NOMO-1 treated with dmso at 0.1 percent for 144 hours (cell line): ENCODE measurements at regions not wholly inside any gene's neighbourhood (a gene's known extent, or its start where the extent isn't known, plus 50 kb on each side); places are given as distances from the start of the nearest gene placed in this dataset.
"Not testable (repeated sequence)": the region's sequence is repeated elsewhere in the genome, so short reads cannot be mapped to it uniquely, and the experiment has no call there.

Source experiments
- DNase-seq: peaks from one replicate; lab custom pipeline; 2025; ENCODE audit not compliant: unreplicated experiment; lab: John Stamatoyannopoulos, UW

DNA sequence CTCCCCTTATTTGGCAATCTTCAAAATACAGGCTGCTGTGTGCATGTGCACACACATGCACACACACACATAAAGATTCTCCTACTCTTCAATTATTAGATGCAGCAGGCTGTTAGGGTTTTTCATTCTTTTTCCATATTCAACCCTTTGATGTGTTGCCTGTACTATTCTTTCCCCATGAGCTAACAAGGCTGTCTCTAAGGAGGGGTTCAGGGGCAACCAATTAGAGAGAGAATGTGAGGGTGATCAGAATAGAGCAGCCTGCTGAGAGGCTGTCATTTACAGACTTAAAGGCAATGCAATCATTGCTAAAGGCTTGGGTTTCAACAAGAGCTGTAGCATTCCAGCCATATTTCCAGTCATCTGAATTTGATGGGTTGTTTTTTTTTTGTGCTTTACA, 467.4 kb upstream of the ID4 start:
- DNase-seq, result no peak

DNA sequence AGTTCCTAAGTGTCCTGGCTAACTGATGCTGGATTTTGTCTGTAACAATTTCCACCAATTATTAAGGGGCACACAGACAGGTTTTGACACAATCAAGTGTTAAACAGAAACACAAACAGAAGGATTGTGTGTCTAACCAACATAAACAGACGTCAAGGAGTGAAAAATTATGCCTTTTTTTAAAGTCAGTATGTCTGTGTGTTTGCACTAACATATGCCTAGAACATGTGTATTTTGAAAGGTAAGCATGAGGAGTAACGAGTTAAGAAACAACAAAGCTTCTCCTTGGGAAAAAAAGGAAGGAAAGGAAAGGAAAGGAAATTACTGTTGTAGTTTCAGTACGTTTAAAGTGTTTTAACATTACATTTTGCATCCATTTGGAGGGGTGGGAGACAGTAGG, 466.3 kb upstream of the ID4 start:
- no peak for DNase-seq

DNA sequence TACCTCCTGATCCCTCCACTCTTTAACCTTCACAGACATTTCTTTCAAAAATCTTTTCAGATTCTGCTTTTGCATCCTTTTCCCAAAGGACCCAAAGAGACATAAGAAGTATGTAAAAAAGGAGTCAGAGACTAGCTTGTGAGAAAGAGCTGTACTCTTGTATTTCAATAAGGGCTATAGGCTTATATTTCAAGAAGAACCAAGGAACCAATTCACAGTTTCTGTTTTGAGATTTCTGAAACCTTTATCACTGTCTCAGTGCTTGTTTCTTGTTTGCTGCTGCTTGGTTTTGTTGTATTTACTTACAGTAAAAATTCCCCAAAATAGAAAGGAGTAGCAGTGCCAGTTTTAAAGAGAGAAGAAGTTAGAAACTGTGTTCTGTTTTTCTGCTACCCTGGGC, 461.6 kb upstream of the ID4 start:
- DNase-seq, result no peak

DNA sequence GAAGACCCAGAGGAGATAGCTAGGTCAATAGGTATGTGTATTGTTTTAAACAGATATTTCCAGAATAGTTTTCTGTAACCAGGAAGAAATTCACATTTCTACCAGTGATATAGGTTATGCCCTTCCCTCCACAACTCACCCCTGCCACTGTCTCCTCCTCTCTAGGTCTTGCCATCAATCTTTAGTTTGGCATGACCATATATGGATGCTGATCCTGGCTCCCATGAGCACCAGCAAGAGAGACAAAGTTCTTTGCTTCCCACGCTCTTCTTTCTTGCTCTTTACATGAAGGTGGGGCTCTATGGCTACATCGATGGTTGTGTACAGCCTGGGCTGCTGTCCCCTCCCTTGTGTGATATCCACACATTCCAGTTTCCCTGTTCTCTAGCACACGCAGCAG, 459.4 kb upstream of the ID4 start:
- no peak for DNase-seq

DNA sequence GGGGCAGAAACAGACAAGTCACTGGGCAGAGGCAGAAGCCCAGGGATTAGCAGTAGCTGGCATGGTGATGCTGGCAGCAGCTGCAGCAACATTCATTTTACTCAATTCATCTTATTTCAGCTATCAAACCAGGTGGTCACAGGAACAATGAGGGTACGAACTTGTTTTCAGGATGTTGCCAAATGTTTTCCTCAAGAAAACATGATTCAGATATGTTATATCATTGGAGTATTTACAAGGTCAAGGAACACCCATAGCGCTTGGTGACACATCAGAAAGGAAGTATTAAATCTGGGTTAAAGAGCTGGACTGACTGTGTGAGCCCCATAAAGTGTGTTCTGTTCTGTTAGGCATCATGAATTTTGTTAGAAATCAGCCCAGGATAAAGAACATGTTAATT, 456.9 kb upstream of the ID4 start:
- no peak for DNase-seq

DNA sequence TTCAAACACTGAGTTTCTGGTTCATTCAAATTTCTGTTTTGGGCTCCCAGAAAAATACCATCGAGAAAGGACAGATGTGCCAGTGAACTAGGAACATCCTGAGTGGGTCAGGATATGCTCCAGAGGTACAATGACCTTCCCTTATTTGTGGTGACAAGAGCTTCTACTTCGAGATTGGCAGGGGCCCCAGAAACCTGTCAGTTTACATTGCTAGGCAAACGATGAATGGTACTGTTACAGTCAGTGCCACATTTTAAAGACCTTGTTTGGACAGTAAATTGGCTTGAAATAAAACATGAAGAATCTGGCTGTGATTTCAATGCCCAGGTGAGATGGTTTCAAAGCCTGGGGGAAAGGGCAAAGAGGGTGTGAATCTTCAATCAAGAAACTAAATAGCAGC, 454.5 kb upstream of the ID4 start:
- no peak for DNase-seq

DNA sequence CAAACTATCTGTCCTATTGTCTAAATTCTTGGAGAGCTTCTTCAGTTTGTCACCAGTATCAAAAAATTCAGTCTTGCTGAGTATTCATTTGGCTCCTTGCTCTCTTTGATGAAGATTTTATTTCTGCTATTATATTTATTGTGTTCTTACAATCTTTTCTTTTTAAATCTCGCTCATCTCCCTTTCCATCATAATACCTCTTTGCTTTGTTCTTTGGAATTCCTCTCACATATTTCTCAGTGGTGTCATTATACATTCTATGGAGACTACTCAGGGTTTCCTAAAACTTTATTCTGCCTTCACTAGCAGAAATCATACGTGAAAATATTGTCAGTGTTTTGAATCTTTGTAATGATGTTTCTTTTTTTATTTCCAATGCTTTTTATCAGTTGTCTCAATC, 445.2 kb upstream of the ID4 start:
- DNase-seq, result no peak

DNA sequence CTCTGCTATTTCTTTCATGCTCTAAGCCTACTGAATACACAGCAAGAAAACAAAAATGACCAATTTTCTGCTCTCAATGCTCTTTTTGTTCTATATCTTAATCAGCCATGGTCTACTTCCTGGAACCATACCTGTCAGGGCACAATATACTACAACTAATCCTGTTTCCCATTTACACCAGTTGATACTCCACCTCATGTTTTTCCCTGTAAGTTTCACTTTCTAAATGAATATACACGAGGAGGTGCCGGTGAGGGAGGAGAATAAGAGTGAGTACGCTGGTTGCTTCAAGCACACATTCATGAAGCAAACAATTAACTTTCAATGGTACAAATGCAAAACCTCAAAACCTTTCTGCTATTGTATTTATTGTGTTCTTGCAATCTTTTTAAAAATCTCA, 443.1 kb upstream of the ID4 start:
- DNase-seq, result no peak

DNA sequence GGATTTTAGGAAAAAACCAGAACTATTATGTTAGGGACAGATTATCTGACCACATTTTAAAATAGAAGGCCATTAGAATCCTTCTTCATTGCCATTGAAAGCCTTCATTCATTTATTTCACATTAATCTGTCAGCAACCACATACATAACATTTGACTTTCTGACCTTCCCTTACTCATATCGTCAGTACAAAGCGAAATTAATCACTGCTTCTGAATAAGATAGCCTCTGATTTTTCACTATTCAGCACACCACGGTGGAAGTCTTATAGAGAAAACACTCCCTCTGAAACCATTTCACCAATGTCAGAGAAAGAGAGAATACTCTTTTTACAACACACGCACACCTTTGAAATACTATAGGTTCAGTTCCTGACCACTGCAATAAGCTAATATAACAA, 442.5 kb upstream of the ID4 start:
- no peak for DNase-seq

DNA sequence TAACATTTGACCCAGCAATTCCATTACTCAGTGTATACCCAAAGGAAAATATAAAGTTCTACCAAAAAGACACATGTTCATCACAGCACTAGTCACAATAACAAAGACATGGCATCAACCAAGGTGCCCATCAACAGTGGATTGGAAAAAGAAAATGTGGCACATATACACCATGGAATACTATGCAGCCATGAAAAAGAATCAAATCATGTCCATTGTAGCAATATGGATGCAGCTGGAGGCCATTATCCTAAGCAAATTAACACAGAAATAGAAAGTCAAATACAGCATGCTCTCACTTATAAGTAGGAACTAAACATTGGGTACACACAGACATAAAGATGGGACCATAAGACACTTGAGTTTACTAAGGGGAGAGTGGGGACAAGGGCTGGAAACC, 441.9 kb upstream of the ID4 start:
- no peak for DNase-seq

DNA sequence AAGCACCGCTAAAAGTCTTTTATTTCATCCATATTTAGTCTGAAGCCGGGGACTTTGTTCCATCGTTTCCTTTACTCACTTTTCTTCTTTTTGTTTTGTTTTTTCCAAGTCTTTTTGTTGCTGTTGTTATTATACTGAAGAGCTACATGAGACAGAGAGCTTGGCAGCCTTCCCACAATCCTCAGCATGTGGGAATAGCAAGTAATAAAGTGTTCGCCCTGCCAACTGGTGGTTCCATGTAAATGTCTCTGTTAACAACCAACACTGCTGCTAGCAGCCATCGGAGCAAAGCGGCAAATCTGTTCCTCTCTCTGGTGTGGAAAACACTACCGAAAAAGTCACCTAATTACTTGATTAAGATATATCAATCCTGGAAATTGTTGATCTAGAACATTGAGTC, 437.8 kb upstream of the ID4 start:
- DNase-seq, result no peak

DNA sequence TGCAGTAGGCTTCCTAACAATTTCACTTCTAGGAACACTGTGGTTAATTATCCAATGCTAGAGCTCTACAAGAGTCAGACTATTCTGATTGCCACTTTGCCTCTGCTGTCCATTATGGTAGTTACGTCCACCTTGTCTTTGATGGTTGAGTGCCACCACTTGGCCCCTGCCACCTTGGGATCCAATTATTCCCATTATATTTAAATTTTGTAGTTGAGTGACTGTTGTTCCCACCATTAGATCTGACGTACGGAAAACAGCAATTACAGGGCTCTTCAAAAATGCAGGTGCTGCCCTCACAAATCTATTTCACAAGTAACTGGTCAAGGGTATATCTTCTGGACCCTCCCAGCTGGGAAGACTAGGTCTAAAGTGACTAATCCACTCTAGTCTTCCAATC, 432.3 kb upstream of the ID4 start:
- DNase-seq, result not testable (repeated sequence)

DNA sequence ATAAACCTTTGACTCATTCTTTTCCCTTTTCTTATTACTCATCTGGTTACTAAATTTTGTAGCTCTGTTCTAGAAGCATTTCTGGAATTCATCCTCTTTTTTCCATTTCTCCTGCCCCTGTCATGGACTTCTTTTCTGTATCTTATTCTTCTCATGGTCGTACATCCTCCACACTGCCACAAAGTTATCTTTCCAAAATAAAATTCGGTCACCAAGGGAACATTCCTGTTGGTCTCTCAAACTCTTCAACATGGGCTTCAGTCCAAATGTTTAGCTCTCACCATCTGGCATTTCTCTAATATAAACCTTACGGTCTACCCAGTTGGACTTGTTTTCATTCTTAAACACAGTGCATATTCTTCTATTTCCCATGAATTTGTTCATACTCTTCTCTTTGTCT, 428.8 kb upstream of the ID4 start:
- no peak for DNase-seq

DNA sequence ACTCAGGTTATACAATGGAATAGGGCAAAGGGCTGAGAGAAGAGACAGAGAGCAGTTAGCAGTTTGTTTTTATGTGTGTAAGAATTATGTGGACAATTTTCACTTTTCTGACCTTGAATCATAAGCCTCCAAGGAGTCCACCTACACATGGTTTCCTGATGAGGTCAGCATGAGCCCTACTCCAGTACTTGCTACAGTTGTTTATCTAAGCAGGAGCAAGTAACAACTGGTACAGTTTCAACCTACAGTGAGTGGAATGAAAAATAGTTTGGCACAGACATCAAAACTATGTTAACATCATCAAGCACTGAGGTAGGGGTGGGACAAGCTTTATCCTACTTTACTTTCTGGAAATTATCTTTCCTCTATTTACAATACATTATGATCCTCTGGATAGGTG, 426.7 kb upstream of the ID4 start:
- DNase-seq, result no peak

DNA sequence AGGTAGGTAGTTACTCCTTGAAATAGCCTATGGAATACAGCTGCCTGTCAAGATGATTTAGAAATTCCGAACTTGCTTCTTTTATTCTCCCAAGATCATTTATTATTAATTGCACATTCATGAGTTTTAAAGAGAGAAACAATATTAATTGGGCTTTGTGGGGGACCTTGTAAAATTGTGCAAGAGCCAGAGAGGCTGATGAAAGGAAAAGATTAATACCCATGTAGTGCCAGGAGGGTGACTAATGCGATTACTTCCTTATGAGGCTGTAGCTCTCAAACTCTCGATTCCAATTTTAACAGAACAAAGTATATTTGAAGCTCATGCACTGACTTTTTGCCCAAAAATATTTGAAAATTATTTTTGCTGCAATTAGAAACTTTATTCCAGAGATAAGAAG, 423.8 kb upstream of the ID4 start:
- no peak for DNase-seq

DNA sequence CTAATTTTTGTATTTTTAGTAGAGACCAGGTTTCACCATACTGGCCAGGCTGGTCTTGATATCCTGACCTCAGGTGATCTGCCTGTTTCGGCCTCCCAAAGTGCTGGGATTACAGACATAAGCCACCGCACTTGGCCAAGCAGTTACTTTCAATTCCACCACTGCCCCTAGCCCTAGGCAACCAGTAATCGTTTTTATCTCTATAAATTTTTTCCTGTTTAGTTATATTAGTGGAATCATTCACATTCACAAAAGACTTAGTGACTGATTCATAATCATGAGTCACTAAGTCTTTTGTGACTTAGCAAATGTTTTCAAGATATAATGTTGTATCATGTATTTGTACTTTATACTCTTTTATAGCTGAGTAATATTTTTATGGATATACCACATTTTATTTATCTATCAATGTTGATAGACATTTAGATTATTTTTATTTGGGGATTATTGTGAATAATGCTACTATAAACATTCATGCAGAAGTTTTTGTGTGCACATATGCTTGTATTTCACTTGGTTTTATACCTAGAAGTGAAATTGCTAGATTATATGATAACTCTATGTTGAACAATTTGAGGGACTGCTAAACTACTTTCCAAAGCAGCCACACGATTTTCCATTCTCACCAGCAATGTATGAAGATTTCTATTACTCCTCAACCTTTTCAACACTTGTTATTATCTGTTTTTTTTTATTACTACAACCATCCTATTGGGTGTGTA, 421.4 kb upstream of the ID4 start:
- DNase-seq, result no peak

DNA sequence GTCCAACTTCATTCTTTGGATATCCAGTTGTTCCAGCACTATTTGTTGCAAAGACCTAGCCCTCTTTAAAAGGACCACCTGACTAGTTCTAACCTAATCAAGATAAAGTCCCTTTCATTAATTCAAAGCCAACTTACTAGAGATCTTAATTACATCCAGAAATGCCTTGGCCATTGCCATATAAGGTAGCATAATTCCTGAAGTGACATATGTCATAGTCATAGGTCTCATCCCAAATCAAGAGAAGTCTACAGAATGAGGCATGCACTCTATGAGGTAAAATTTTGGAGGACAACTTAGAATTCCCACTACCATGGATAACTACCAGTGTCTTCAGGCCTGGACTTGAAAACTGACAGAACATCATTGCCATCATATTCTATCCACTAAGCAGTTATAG, 420.4 kb upstream of the ID4 start:
- DNase-seq, result no peak

DNA sequence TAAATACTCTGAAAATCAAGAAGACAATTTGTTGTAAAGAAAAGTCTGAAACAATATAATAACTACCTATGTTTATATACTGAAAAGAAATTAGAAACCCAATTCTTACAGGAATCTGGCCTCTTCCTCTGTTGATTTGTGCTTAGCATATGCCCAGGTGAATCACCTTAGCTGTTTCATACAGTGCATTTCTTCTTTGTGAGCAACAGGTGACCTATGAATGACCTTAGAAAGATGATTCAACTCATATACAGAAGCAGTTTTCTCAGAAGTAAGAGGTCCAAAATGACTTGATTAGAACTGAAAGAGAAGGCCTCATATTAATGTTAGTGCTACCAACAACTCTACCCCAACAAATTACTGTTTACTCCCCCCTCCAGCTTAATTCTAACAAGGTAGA, 419.5 kb upstream of the ID4 start:
- no peak for DNase-seq

DNA sequence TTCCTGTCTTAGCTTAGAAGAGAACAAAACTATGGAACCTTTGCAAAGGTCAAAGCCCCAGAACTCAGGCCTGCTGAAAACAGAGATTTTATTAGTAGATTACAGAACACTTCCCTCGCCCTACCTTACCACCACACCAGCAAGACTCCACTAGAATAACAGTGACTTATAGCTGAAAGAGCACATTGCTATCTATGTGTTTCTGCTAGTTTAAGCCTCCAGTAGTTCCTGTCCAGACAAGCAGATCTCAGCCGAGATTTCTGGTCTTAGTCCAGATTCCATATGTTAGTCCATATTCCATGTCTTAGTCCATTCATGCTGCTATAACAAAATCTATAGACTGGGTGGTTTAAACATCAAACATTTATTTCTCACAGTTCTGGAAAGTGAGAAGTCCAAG, 412.3 kb upstream of the ID4 start:
- DNase-seq, result no peak

DNA sequence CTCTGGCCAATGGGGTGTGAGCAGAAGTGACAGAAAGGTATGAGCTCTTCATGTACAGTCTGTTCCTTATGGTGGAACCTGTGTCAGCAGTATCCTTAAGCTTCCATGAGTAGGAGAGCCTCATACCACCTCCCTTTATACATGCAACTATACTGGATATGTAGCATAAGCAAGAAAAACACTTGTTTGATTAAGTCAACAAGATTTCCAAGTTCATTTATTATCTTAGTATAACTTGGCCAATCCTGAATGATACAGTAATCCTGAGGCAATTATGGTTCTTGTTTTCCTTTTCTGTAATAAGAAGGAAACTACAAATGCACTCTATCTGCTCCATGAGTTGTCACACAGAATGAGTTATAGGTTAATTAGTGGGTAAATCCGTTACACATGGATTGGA, 409.6 kb upstream of the ID4 start:
- DNase-seq, result no peak

DNA sequence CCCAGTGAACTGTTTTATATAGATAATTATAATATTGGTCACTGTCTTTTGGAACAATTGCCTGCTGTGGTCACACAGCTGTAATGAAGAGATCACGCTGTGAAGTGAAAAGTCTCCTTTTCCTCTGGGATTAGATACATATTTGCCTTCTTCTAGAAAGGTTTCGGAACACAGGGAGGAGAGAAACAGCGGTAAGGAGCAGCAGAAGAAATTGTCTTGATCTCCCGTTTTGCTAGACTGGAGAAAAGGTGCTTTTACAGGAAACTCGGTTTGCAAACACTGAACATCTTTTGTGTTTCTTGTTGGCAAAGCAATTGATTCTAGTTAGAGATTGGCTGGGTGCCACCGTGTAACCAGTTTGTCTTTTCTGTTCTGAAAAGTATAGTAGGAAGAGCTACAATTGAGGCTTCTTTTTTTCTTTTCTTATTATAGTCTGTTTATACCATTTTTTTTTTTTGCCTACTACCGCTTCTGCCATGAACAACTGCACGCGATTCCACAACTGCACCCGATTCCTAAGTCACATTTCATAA, 404.1 kb upstream of the ID4 start:
- DNase-seq, result no peak

DNA sequence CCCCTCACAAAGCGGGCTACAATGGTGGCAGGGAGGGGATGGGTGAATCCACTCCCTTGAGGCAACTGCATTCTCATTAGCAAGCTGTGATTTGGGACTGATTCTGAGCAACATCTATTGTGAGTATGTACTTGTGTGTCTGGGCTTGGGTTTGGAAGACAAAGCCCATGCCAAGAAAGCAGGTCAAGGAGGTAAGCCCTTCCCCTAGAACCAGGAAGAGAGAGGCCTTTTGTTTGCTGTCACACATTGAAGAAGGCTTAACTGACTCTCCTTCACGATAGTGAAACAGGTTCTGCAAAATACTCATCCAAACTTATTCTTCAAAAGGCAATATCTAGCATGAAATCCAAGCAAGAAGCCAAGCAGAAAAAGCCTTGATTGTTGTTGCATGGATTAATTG, 403.1 kb upstream of the ID4 start:
- DNase-seq, result no peak

DNA sequence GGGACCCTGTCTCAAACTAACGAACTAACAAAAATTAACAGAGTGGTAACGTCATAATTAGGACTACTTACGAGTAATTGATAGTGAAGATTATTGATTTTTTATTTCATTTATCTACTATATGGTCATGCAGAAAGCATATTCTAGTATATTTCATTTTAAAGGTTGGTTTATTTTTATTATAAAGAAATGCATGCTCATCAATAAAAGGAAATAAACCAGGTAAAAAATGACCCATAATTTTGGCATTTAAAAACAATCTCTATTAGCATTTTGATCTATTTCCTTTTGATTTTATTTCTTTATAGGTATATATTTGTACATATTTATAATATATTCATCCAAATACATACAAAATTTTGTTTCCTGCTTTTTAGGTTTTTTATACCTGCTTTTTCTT, 401.4 kb upstream of the ID4 start:
- no peak for DNase-seq
